ENCODE measurements at regions not wholly inside any gene's neighbourhood (a gene's known extent, or its start where the extent isn't known, plus 50 kb on each side); places are given as distances from the start of the nearest gene placed in this dataset.

GRCh38 chr2:236717729-236718128, 148.1 kb downstream of the ACKR3 start:
- intact Hi-C loops (cut with DNase I), result no loop called here
- no peaks in the 10 kb centered on the region for H3K27me3 ChIP-seq
- no peak for DNase-seq
- no peaks in the 10 kb centered on the region for H3K36me3 ChIP-seq (replicated peaks in 1 of 2; ENCODE audit: insufficient read depth in 1 of 2, low read depth in 2 of 2)
- no peaks in the 10 kb centered on the region for H3K4me1 ChIP-seq
- WGBS, 2 donors, result 54 to 64% methylated on average over 6 of the region's 6 CpGs
- no peak overlapping the region for H3K4me3 ChIP-seq
- TF ChIP-seq POLR2A (IDR thresholded peaks at IDR 0.05) (no peak), CTCF (IDR thresholded peaks at IDR 0.05) (no peak)
- H3K9me3 ChIP-seq, result no peaks in the 10 kb centered on the region
- no peak overlapping the region for H3K27ac ChIP-seq
- no peak for ATAC-seq

GRCh38 chr2:236718207-236718992, 148.8 kb downstream of the ACKR3 start:
- no peak for DNase-seq
- no peaks in the 10 kb centered on the region for H3K4me1 ChIP-seq
- H3K9me3 ChIP-seq, result no peaks in the 10 kb centered on the region
- no peak overlapping the region for H3K27ac ChIP-seq
- no peak for ATAC-seq
- H3K4me3 ChIP-seq, result no peak overlapping the region
- no peaks in the 10 kb centered on the region for H3K36me3 ChIP-seq (replicated peaks in 1 of 2; ENCODE audit: insufficient read depth in 1 of 2, low read depth in 2 of 2)
- TF ChIP-seq CTCF (IDR thresholded peaks at IDR 0.05) (no peak), POLR2A (IDR thresholded peaks at IDR 0.05) (no peak)
- intact Hi-C loops (cut with DNase I), result no loop called here
- 88 to 90% methylated on average over 18 of the region's 18 CpGs for WGBS, 2 donors
- H3K27me3 ChIP-seq, result no peaks in the 10 kb centered on the region

- DNase-seq (no peak), ATAC-seq (no peak)
- Histone ChIP-seq H3K27me3 (no peaks in the 10 kb centered on the region), H3K4me1 (no peaks in the 10 kb centered on the region), H3K36me3 (replicated peaks in 1 of 2; ENCODE audit: insufficient read depth in 1 of 2, low read depth in 2 of 2) (no peaks in the 10 kb centered on the region), H3K4me3 (no peak overlapping the region), H3K27ac (no peak overlapping the region), H3K9me3 (no peaks in the 10 kb centered on the region)
- no peak for TF ChIP-seq POLR2A (IDR thresholded peaks at IDR 0.05)
- TF ChIP-seq CTCF (IDR thresholded peaks at IDR 0.05), result no peak
- intact Hi-C loops (cut with DNase I), result no loop called here
- WGBS, 2 donors, result 74 to 80% methylated on average over 9 of the region's 9 CpGs
Observed at GRCh38 chr2:236719192-236719635, 149.6 kb downstream of the ACKR3 start.

GRCh38 chr2:236720974-236721540, 151.4 kb downstream of the ACKR3 start:
- Histone ChIP-seq H3K27me3 (no peaks in the 10 kb centered on the region), H3K4me3 (no peak overlapping the region), H3K36me3 (replicated peaks in 1 of 2; ENCODE audit: insufficient read depth in 1 of 2, low read depth in 2 of 2) (no peaks in the 10 kb centered on the region), H3K27ac (no peak overlapping the region), H3K9me3 (no peaks in the 10 kb centered on the region), H3K4me1 (no peaks in the 10 kb centered on the region)
- DNase-seq (no peak), ATAC-seq (no peak)
- intact Hi-C loops (cut with DNase I), result no loop called here
- TF ChIP-seq POLR2A (IDR thresholded peaks at IDR 0.05), result no peak
- TF ChIP-seq CTCF (IDR thresholded peaks at IDR 0.05), result no peak
- 81 to 82% methylated on average over 15 of the region's 15 CpGs for WGBS, 2 donors

GRCh38 chr2:236724200-236724599, 154.6 kb downstream of the ACKR3 start:
- intact Hi-C loops (cut with DNase I), result no loop called here
- no peak overlapping the region for H3K27ac ChIP-seq
- ATAC-seq (no peak), DNase-seq (no peak)
- no peaks in the 10 kb centered on the region for H3K27me3 ChIP-seq
- H3K4me3 ChIP-seq, result no peak overlapping the region
- H3K36me3 ChIP-seq (replicated peaks in 1 of 2; ENCODE audit: insufficient read depth in 1 of 2, low read depth in 2 of 2), result no peaks in the 10 kb centered on the region
- 87 to 88% methylated on average over 6 of the region's 6 CpGs for WGBS, 2 donors
- H3K9me3 ChIP-seq, result no peaks in the 10 kb centered on the region
- TF ChIP-seq CTCF (IDR thresholded peaks at IDR 0.05) (no peak), POLR2A (IDR thresholded peaks at IDR 0.05) (no peak)
- H3K4me1 ChIP-seq, result no peaks in the 10 kb centered on the region

All from body of pancreas (tissue), 4 donors.